ENCODE measurements at regions not wholly inside any gene's neighbourhood (a gene's known extent, or its start where the extent isn't known, plus 50 kb on each side); places are given as distances from the start of the nearest gene placed in this dataset.
A peak's percentile ranks its signal among the peaks of the same experiment; 100 is the strongest.
"Not testable (repeated sequence)": the region's sequence is repeated elsewhere in the genome, so short reads cannot be mapped to it uniquely, and the experiment has no call there.

- no peak for DNase-seq (ENCODE audit: low read depth in 2 of 2)
Observed at GRCh38 chr3:177842302-177842701, 645.0 kb upstream of the TBL1XR1 start.

- DNase-seq (ENCODE audit: low read depth in 2 of 2), result no peak
Observed at GRCh38 chr3:177842743-177843734, 645.8 kb upstream of the TBL1XR1 start.

- DNase-seq (ENCODE audit: low read depth in 2 of 2), result no peak
Observed at GRCh38 chr3:177852001-177852807, 654.9 kb upstream of the TBL1XR1 start.

- no peak for DNase-seq (ENCODE audit: low read depth in 2 of 2)
Observed at GRCh38 chr3:177855021-177855420, 657.7 kb upstream of the TBL1XR1 start.

GRCh38 chr3:177860184-177860583 lies 662.9 kb upstream of the TBL1XR1 start:
- no peak for DNase-seq (ENCODE audit: low read depth in 2 of 2)

- no peak for DNase-seq (ENCODE audit: low read depth in 2 of 2)
Observed at GRCh38 chr3:177862962-177863491, 665.7 kb upstream of the TBL1XR1 start.

- not testable (repeated sequence) for DNase-seq (ENCODE audit: low read depth in 2 of 2)
Observed at GRCh38 chr3:177871267-177871666, 665.0 kb upstream of the KCNMB2 start.

GRCh38 chr3:177878192-177878591 lies 658.0 kb upstream of the KCNMB2 start:
- no peak for DNase-seq (ENCODE audit: low read depth in 2 of 2)

- DNase-seq (ENCODE audit: low read depth in 2 of 2), result no peak
Observed at GRCh38 chr3:177878957-177879356, 657.3 kb upstream of the KCNMB2 start.

- no peak for DNase-seq (ENCODE audit: low read depth in 2 of 2)
Observed at GRCh38 chr3:177881351-177881750, 654.9 kb upstream of the KCNMB2 start.

GRCh38 chr3:177882124-177882648 lies 654.0 kb upstream of the KCNMB2 start:
- DNase-seq (ENCODE audit: low read depth in 2 of 2), result peak; percentile 15 to 17

- no peak for DNase-seq (ENCODE audit: low read depth in 2 of 2)
Observed at GRCh38 chr3:177883091-177883490, 653.1 kb upstream of the KCNMB2 start.

- no peak for DNase-seq (ENCODE audit: low read depth in 2 of 2)
Observed at GRCh38 chr3:177883957-177884356, 652.3 kb upstream of the KCNMB2 start.

- DNase-seq (ENCODE audit: low read depth in 2 of 2), result no peak
Observed at GRCh38 chr3:177885063-177885462, 651.2 kb upstream of the KCNMB2 start.

GRCh38 chr3:177886501-177886900 lies 649.7 kb upstream of the KCNMB2 start:
- DNase-seq (ENCODE audit: low read depth in 2 of 2), result no peak

- no peak for DNase-seq (ENCODE audit: low read depth in 2 of 2)
Observed at GRCh38 chr3:177887475-177887874, 648.8 kb upstream of the KCNMB2 start.

GRCh38 chr3:177889161-177889560 lies 647.1 kb upstream of the KCNMB2 start:
- no peak for DNase-seq (ENCODE audit: low read depth in 2 of 2)

- DNase-seq (ENCODE audit: low read depth in 2 of 2), result no peak
Observed at GRCh38 chr3:177889652-177890358, 646.4 kb upstream of the KCNMB2 start.

- no peak for DNase-seq (ENCODE audit: low read depth in 2 of 2)
Observed at GRCh38 chr3:177890359-177890683, 645.9 kb upstream of the KCNMB2 start.

GRCh38 chr3:177891569-177891968 lies 644.7 kb upstream of the KCNMB2 start:
- DNase-seq (ENCODE audit: low read depth in 2 of 2), result not testable (repeated sequence)

GRCh38 chr3:177893331-177893730 lies 642.9 kb upstream of the KCNMB2 start:
- no peak for DNase-seq (ENCODE audit: low read depth in 2 of 2)
